ENCODE measurements at regions not wholly inside any gene's neighbourhood (a gene's known extent, or its start where the extent isn't known, plus 50 kb on each side); places are given as distances from the start of the nearest gene placed in this dataset.
"Not testable (repeated sequence)": the region's sequence is repeated elsewhere in the genome, so short reads cannot be mapped to it uniquely, and the experiment has no call there.

GRCh38 chr3:177647876-177648275 is 450.6 kb upstream of the TBL1XR1 start:
- no peaks in the 10 kb centered on the region for H3K27me3 ChIP-seq
- no peak for TF ChIP-seq CTCF (IDR thresholded peaks at IDR 0.05; ENCODE audit: low read depth, low read length)
- DNase-seq = no peak
- no peaks in the 10 kb centered on the region for H3K36me3 ChIP-seq
- no peak overlapping the region for H3K4me3 ChIP-seq (ENCODE audit: low read depth, low read length)
- H3K4me1 ChIP-seq = no peaks in the 10 kb centered on the region; the same call in 1 of the 2 replicates
- no peaks in the 10 kb centered on the region for H3K9me3 ChIP-seq

- H3K9me3 ChIP-seq = no peaks in the 10 kb centered on the region
- H3K4me3 ChIP-seq (ENCODE audit: low read depth, low read length) = no peak overlapping the region
- H3K27me3 ChIP-seq = no peaks in the 10 kb centered on the region
- DNase-seq = no peak
- no peaks in the 10 kb centered on the region for H3K36me3 ChIP-seq
- peaks cover 10% of the 10 kb centered on the region for H3K4me1 ChIP-seq
- TF ChIP-seq CTCF (IDR thresholded peaks at IDR 0.05; ENCODE audit: low read depth, low read length) = no peak
These were observed 455.4 kb upstream of the TBL1XR1 start for GRCh38 chr3:177652556-177653291.

- peaks cover 13% of the 10 kb centered on the region for H3K4me1 ChIP-seq
- H3K36me3 ChIP-seq = no peaks in the 10 kb centered on the region
- H3K9me3 ChIP-seq = no peaks in the 10 kb centered on the region
- no peak for TF ChIP-seq CTCF (IDR thresholded peaks at IDR 0.05; ENCODE audit: low read depth, low read length)
- no peak overlapping the region for H3K4me3 ChIP-seq (ENCODE audit: low read depth, low read length)
- DNase-seq = peak; percentile 70
- no peaks in the 10 kb centered on the region for H3K27me3 ChIP-seq
These were observed 460.0 kb upstream of the TBL1XR1 start for GRCh38 chr3:177657243-177657642.

- Histone ChIP-seq H3K36me3 (no peaks in the 10 kb centered on the region), H3K4me3 (ENCODE audit: low read depth, low read length) (no peak overlapping the region), H3K9me3 (no peaks in the 10 kb centered on the region), H3K4me1 (peaks cover 13% of the 10 kb centered on the region), H3K27me3 (no peaks in the 10 kb centered on the region)
- no peak for TF ChIP-seq CTCF (IDR thresholded peaks at IDR 0.05; ENCODE audit: low read depth, low read length)
- DNase-seq = no peak
These were observed 461.1 kb upstream of the TBL1XR1 start for GRCh38 chr3:177658354-177658753.

- H3K27me3 ChIP-seq; H3K4me3 ChIP-seq (ENCODE audit: low read depth, low read length); H3K4me1 ChIP-seq; DNase-seq; H3K9me3 ChIP-seq; H3K36me3 ChIP-seq: not testable (repeated sequence)
These were observed 467.3 kb upstream of the TBL1XR1 start for GRCh38 chr3:177664380-177665103.

GRCh38 chr3:177665122-177665808 is 468.0 kb upstream of the TBL1XR1 start:
- DNase-seq = no peak
- Histone ChIP-seq H3K4me3 (ENCODE audit: low read depth, low read length) (no peak overlapping the region), H3K9me3 (no peaks in the 10 kb centered on the region; the same call in 1 of the 2 replicates), H3K4me1 (no peaks in the 10 kb centered on the region), H3K36me3 (no peaks in the 10 kb centered on the region), H3K27me3 (no peaks in the 10 kb centered on the region)
- TF ChIP-seq CTCF (IDR thresholded peaks at IDR 0.05; ENCODE audit: low read depth, low read length) = no peak

Measured in BE2C (cell line).